Esophagus muscularis mucosa (tissue), 4 donors: ENCODE measurements at regions not wholly inside any gene's neighbourhood (a gene's known extent, or its start where the extent isn't known, plus 50 kb on each side); places are given as distances from the start of the nearest gene placed in this dataset.

ENCODE experiments used
- DNase-seq: peaks from one replicate; pipeline ENCODE4 v3.0.0-alpha.2; 2017; ENCODE audit errors: extremely low spot score
- H3K27ac ChIP-seq, 4 donors: fragments of 200-600 bp; sonication (generic); replicated peaks in 1 of 4; 1 replicate in 3 of 4; 2 replicates in 1 of 4; pipeline ENCODE4 v1.5.1; 2016 to 2019; ENCODE audit warnings: mild to moderate bottlenecking in 1 of 4
- H3K27me3 ChIP-seq, 4 donors: fragments of 200-600 bp; sonication (generic); one replicate each; pipeline versions ENCODE4 v1.5.1 to v1.6.0; 2016 to 2019
- H3K36me3 ChIP-seq, 4 donors: fragments of 200-600 bp; sonication (generic); one replicate each; pipeline ENCODE4 v1.5.1; 2016 to 2019
- H3K4me1 ChIP-seq, 4 donors: fragments of 200-600 bp; sonication (generic); one replicate each; pipeline ENCODE4 v1.5.1; 2016 to 2019
- H3K4me3 ChIP-seq, 4 donors: fragments of 200-600 bp; sonication (generic); 1 replicate in 2 of 4; 2 replicates in 2 of 4; pipeline ENCODE4 v1.5.1; 2016 to 2019; ENCODE audit warnings: mild to moderate bottlenecking in 4 of 4, moderate library complexity in 1 of 4
- H3K9me3 ChIP-seq, 4 donors: fragments of 200-600 bp; sonication (generic); 1 replicate in 3 of 4; 2 replicates in 1 of 4; pipeline ENCODE4 v1.5.1; 2016 to 2019
- EP300 ChIP-seq: sonication (generic); formaldehyde crosslinking; IDR thresholded peaks from one replicate; pipeline ENCODE4 v1.6.1; 2017; ENCODE audit warnings: antibody characterized with exemption
- POLR2A ChIP-seq: fragments of 450-650 bp; IDR thresholded peaks from one replicate; pipeline ENCODE4 v1.6.1; 2017; ENCODE audit warnings: antibody characterized with exemption, moderate library complexity, mild to moderate bottlenecking, low read depth
- POLR2AphosphoS5 ChIP-seq, 2 donors: sonication (generic); formaldehyde crosslinking; IDR thresholded peaks; one replicate each; pipeline ENCODE4 v1.6.1; 2017; ENCODE audit warnings: antibody characterized with exemption in 2 of 2
- WGBS: methylation state at CpG from one replicate; pipeline ENCODE4 v1.1.5; 2018; 5-methylcytosine and 5-hydroxymethylcytosine counted together
- intact Hi-C: fragments of 100-400 bp; cut with DNase I; formaldehyde crosslinking; loops from one replicate; pipeline ENCODE4 v1.15.1; 2023
- TF ChIP-seq, protein P1 (sequence below), 3 experiments: fragments of 200-600 bp in 2 of 3; fragments of 450-650 bp in 1 of 3; sonication (generic) in 2 of 3; IDR thresholded peaks; one replicate each; pipeline ENCODE4 v1.5.1; 2017 to 2019; ENCODE audit warnings: antibody characterized with exemption in 3 of 3, mild to moderate bottlenecking in 2 of 3, moderate library complexity in 1 of 3

DNA sequence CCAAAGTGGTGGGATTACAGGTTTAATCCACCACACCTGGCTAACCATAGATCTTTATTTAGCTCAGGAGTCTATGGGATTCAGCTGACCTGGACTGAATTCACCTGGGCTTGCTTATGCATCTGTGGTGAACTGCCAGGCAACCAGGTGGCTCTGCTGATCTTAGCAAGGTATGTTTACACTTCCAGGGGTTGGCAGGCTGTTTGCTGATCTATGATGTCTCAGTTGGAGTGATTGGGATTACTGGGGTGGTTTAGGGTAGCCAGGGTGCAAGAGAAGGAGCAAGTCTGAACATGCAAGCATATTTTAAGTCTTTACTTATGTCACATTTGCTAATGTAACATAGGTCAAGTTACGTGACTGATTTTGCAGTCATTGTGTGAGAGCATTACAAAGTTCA, 63.6 kb upstream of the JAK2 start:
- no peak for DNase-seq
- Histone ChIP-seq H3K4me3 (no peak overlapping the region), H3K9me3 (peaks cover 0 to 9% (median 3%) of the 10 kb centered on the region in 4 donors), H3K36me3 (no peaks in the 10 kb centered on the region), H3K27me3 (no peaks in the 10 kb centered on the region), H3K27ac (no peak overlapping the region), H3K4me1 (no peaks in the 10 kb centered on the region)
- 97% methylated on average over 1 of the region's 1 CpG for WGBS
- intact Hi-C loops, result loop anchor here (10.0 kb wide), 1 partner anchor 157 kb away; no protein-coding TSS in a partner anchor
- TF ChIP-seq POLR2AphosphoS5 (IDR thresholded peaks at IDR 0.05) (no peak), EP300 (no peak), POLR2A (no peak)
- TF ChIP-seq, protein P1, sequence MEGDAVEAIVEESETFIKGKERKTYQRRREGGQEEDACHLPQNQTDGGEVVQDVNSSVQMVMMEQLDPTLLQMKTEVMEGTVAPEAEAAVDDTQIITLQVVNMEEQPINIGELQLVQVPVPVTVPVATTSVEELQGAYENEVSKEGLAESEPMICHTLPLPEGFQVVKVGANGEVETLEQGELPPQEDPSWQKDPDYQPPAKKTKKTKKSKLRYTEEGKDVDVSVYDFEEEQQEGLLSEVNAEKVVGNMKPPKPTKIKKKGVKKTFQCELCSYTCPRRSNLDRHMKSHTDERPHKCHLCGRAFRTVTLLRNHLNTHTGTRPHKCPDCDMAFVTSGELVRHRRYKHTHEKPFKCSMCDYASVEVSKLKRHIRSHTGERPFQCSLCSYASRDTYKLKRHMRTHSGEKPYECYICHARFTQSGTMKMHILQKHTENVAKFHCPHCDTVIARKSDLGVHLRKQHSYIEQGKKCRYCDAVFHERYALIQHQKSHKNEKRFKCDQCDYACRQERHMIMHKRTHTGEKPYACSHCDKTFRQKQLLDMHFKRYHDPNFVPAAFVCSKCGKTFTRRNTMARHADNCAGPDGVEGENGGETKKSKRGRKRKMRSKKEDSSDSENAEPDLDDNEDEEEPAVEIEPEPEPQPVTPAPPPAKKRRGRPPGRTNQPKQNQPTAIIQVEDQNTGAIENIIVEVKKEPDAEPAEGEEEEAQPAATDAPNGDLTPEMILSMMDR (IDR thresholded peaks at IDR 0.05), result no peak

DNA sequence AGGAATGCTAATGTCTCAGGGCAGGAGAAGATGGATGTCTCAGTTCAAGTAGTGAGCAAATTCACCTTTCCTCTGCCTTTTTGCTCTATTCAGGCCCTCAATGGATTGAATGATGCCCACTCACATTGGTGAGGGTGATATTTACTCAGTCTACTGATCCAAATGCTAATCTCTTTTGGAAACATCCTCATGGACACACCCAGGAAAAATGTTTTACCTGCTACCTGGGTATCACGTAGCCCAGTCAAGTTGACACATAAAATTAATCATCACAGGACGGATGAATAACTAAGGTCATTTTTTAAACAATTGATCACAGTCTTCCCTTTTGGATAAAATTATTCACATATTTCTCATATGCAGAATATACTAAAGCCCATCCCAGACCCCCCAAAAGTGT, 63.0 kb upstream of the JAK2 start:
- Histone ChIP-seq H3K27me3 (no peaks in the 10 kb centered on the region), H3K4me1 (no peaks in the 10 kb centered on the region), H3K9me3 (peaks cover 0 to 9% (median 3%) of the 10 kb centered on the region in 4 donors), H3K4me3 (no peak overlapping the region), H3K36me3 (no peaks in the 10 kb centered on the region), H3K27ac (no peak overlapping the region)
- intact Hi-C loops, result loop anchor here (10.0 kb wide), 1 partner anchor 157 kb away; no protein-coding TSS in a partner anchor
- 98% methylated on average over 2 of the region's 2 CpGs for WGBS
- no peak for TF ChIP-seq EP300
- no peak for TF ChIP-seq POLR2A
- TF ChIP-seq, protein P1 (IDR thresholded peaks at IDR 0.05), result no peak
- no peak for TF ChIP-seq POLR2AphosphoS5 (IDR thresholded peaks at IDR 0.05)
- DNase-seq, result no peak

DNA sequence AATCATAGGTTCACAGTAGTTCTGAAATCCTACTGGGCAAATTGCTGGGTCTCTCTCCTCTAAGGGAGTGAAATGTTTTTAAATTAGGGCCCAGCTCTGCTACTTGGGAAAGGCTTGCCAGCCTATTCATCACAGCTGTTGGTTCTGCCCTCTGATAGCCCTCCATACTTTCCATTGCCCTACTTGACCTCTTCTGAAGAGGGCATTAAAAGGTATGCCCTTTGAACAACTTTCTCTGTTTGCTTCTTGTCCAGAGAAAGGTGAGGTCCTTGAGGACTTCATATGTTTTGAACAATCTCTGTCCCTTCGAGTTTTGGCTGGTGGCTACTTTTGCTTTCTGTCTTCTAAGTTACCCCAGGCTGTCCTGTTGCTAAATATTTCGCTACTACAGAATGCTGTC, 62.3 kb upstream of the JAK2 start:
- H3K4me3 ChIP-seq, result no peak overlapping the region
- H3K4me1 ChIP-seq, result no peaks in the 10 kb centered on the region
- WGBS, result 81% methylated on average over 2 of the region's 2 CpGs
- intact Hi-C loops, result loop anchor here (10.0 kb wide), 1 partner anchor 158 kb away; no protein-coding TSS in a partner anchor
- TF ChIP-seq POLR2AphosphoS5 (IDR thresholded peaks at IDR 0.05), result no peak
- TF ChIP-seq POLR2A, result no peak
- TF ChIP-seq, protein P1 (IDR thresholded peaks at IDR 0.05), result no peak
- no peak for TF ChIP-seq EP300
- no peaks in the 10 kb centered on the region for H3K36me3 ChIP-seq
- no peaks in the 10 kb centered on the region for H3K27me3 ChIP-seq
- no peak overlapping the region for H3K27ac ChIP-seq
- no peak for DNase-seq
- H3K9me3 ChIP-seq, result peaks cover 0 to 9% (median 3%) of the 10 kb centered on the region in 4 donors

DNA sequence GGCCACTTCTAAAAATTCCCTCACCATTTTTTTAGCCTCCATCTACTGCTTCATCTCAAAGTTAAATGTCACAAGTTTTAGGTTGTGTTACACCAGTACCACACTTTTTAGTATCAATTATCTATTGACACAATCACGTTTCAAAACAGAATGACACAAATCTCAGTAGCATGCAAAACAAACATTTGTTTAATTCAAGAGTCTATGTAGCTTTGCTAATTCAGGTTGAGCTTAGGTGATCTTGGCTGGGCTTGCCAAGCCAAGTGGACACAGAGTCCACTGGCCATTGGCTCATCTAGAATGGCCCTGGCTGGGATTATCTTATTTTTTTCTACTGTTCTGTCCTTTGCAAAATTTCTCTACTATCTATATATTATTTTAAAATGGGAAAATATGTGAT, 61.9 kb upstream of the JAK2 start:
- H3K36me3 ChIP-seq, result no peaks in the 10 kb centered on the region
- TF ChIP-seq POLR2A (no peak), POLR2AphosphoS5 (IDR thresholded peaks at IDR 0.05) (no peak), EP300 (no peak)
- TF ChIP-seq, protein P1 (IDR thresholded peaks at IDR 0.05), result no peak
- WGBS, result 90% methylated on average over 1 of the region's 1 CpG
- H3K27ac ChIP-seq, result no peak overlapping the region
- H3K4me1 ChIP-seq, result no peaks in the 10 kb centered on the region
- H3K4me3 ChIP-seq, result no peak overlapping the region
- intact Hi-C loops, result loop anchor here (10.0 kb wide), 1 partner anchor 158 kb away; no protein-coding TSS in a partner anchor
- no peaks in the 10 kb centered on the region for H3K27me3 ChIP-seq
- DNase-seq, result no peak
- peaks cover 0 to 9% (median 3%) of the 10 kb centered on the region in 4 donors for H3K9me3 ChIP-seq
